ENCODE measurements at regions not wholly inside any gene's neighbourhood (a gene's known extent, or its start where the extent isn't known, plus 50 kb on each side); places are given as distances from the start of the nearest gene placed in this dataset.

GRCh38 chr15:81502439-81502838 lies 128.4 kb upstream of the TMC3 start:
- TF ChIP-seq EZH2 (IDR thresholded peaks at IDR 0.05; ENCODE audit: borderline replicate concordance), result no peak
- no peak for TF ChIP-seq CTCF (IDR thresholded peaks at IDR 0.05; ENCODE audit: poor library complexity)
- no peak for TF ChIP-seq EZH2phosphoT487 (IDR thresholded peaks at IDR 0.05; ENCODE audit: low read depth, severe bottlenecking, unreplicated experiment)
- no peaks in the 10 kb centered on the region for H3K4me1 ChIP-seq (ENCODE audit: insufficient read depth)
- no peaks in the 10 kb centered on the region for H4K20me1 ChIP-seq (ENCODE audit: insufficient read depth, poor library complexity, severe bottlenecking)
- H3K9me2 ChIP-seq (replicated peaks; ENCODE audit: insufficient read depth), result no peaks in the 10 kb centered on the region
- H3K4me2 ChIP-seq, result no peak overlapping the region
- WGBS (ENCODE audit: low lambda C conversion rate, missing lambda C conversion rate), result 92% methylated on average over 4 of the region's 4 CpGs
- H3K36me3 ChIP-seq (replicated peaks; ENCODE audit: insufficient read depth, low read depth), result no peaks in the 10 kb centered on the region
- H3K4me3 ChIP-seq, result no peak overlapping the region
- H2AFZ ChIP-seq, result no peak overlapping the region
- H3K27me3 ChIP-seq, result no peaks in the 10 kb centered on the region
- H3K27ac ChIP-seq, result no peak overlapping the region
- no peak for DNase-seq (ENCODE audit: low spot score)
- no peaks in the 10 kb centered on the region for H3K9me3 ChIP-seq (ENCODE audit: low read depth)
- no peaks in the 10 kb centered on the region for H3K79me2 ChIP-seq

GRCh38 chr15:81500081-81500480 lies 126.1 kb upstream of the TMC3 start:
- 92% methylated on average over 4 of the region's 4 CpGs for whole genome bisulfite sequencing (ENCODE audit: low lambda C conversion rate, missing lambda C conversion rate)

GRCh38 chr15:81498294-81498693 lies 124.3 kb upstream of the TMC3 start:
- Histone ChIP-seq H3K4me2 (no peak overlapping the region), H4K20me1 (ENCODE audit: insufficient read depth, poor library complexity, severe bottlenecking) (no peaks in the 10 kb centered on the region), H2AFZ (no peak overlapping the region), H3K79me2 (no peaks in the 10 kb centered on the region), H3K9me3 (ENCODE audit: low read depth) (no peaks in the 10 kb centered on the region), H3K4me3 (no peak overlapping the region), H3K27me3 (no peaks in the 10 kb centered on the region), H3K36me3 (replicated peaks; ENCODE audit: insufficient read depth, low read depth) (no peaks in the 10 kb centered on the region), H3K9me2 (replicated peaks; ENCODE audit: insufficient read depth) (no peaks in the 10 kb centered on the region), H3K4me1 (ENCODE audit: insufficient read depth) (no peaks in the 10 kb centered on the region), H3K27ac (no peak overlapping the region)
- DNase-seq (ENCODE audit: low spot score), result no peak
- 95% methylated on average over 6 of the region's 6 CpGs for WGBS (ENCODE audit: low lambda C conversion rate, missing lambda C conversion rate)
- TF ChIP-seq EZH2phosphoT487 (IDR thresholded peaks at IDR 0.05; ENCODE audit: low read depth, severe bottlenecking, unreplicated experiment) (no peak), CTCF (IDR thresholded peaks at IDR 0.05; ENCODE audit: poor library complexity) (no peak), EZH2 (IDR thresholded peaks at IDR 0.05; ENCODE audit: borderline replicate concordance) (no peak)

More at GRCh38 chr15:81500081-81500480, 126.1 kb upstream of the TMC3 start:
- DNase-seq (ENCODE audit: low spot score), result no peak
- no peaks in the 10 kb centered on the region for H3K36me3 ChIP-seq (replicated peaks; ENCODE audit: insufficient read depth, low read depth)
- H3K27me3 ChIP-seq, result no peaks in the 10 kb centered on the region
- TF ChIP-seq EZH2 (IDR thresholded peaks at IDR 0.05; ENCODE audit: borderline replicate concordance), result no peak
- no peak for TF ChIP-seq EZH2phosphoT487 (IDR thresholded peaks at IDR 0.05; ENCODE audit: low read depth, severe bottlenecking, unreplicated experiment)
- TF ChIP-seq CTCF (IDR thresholded peaks at IDR 0.05; ENCODE audit: poor library complexity), result no peak
- H3K27ac ChIP-seq, result no peak overlapping the region
- H3K4me2 ChIP-seq, result no peak overlapping the region
- H3K9me2 ChIP-seq (replicated peaks; ENCODE audit: insufficient read depth), result no peaks in the 10 kb centered on the region
- no peaks in the 10 kb centered on the region for H3K4me1 ChIP-seq (ENCODE audit: insufficient read depth)
- no peaks in the 10 kb centered on the region for H3K79me2 ChIP-seq
- no peak overlapping the region for H3K4me3 ChIP-seq
- no peaks in the 10 kb centered on the region for H3K9me3 ChIP-seq (ENCODE audit: low read depth)
- H2AFZ ChIP-seq, result no peak overlapping the region
- no peaks in the 10 kb centered on the region for H4K20me1 ChIP-seq (ENCODE audit: insufficient read depth, poor library complexity, severe bottlenecking)

- Histone ChIP-seq H3K79me2 (no peaks in the 10 kb centered on the region), H3K36me3 (replicated peaks; ENCODE audit: insufficient read depth, low read depth) (no peaks in the 10 kb centered on the region), H3K4me3 (no peak overlapping the region), H3K27ac (no peak overlapping the region), H2AFZ (no peak overlapping the region), H3K4me2 (no peak overlapping the region), H4K20me1 (ENCODE audit: insufficient read depth, poor library complexity, severe bottlenecking) (no peaks in the 10 kb centered on the region), H3K4me1 (ENCODE audit: insufficient read depth) (no peaks in the 10 kb centered on the region), H3K9me2 (replicated peaks; ENCODE audit: insufficient read depth) (no peaks in the 10 kb centered on the region), H3K27me3 (no peaks in the 10 kb centered on the region), H3K9me3 (ENCODE audit: low read depth) (no peaks in the 10 kb centered on the region)
- WGBS (ENCODE audit: low lambda C conversion rate, missing lambda C conversion rate), result 95% methylated on average over 6 of the region's 6 CpGs
- no peak for DNase-seq (ENCODE audit: low spot score)
- TF ChIP-seq CTCF (IDR thresholded peaks at IDR 0.05; ENCODE audit: poor library complexity) (no peak), EZH2phosphoT487 (IDR thresholded peaks at IDR 0.05; ENCODE audit: low read depth, severe bottlenecking, unreplicated experiment) (no peak), EZH2 (IDR thresholded peaks at IDR 0.05; ENCODE audit: borderline replicate concordance) (no peak)
Observed at GRCh38 chr15:81497238-81497637, 123.2 kb upstream of the TMC3 start.

All from hepatocyte (in vitro differentiated cells).